GM21528 (cell line): ENCODE measurements at regions not wholly inside any gene's neighbourhood (a gene's known extent, or its start where the extent isn't known, plus 50 kb on each side); places are given as distances from the start of the nearest gene placed in this dataset.
"Not testable (repeated sequence)": the region's sequence is repeated elsewhere in the genome, so short reads cannot be mapped to it uniquely, and the experiment has no call there.

Source experiments
- ATAC-seq: cut with Tn5 transposase; IDR thresholded peaks from one replicate; pipeline ENCODE4 v1.9.1; 2021; ENCODE audit warnings: mild to moderate bottlenecking, moderate library complexity; ENCODE audit not compliant: unreplicated experiment, low FRiP score

DNA sequence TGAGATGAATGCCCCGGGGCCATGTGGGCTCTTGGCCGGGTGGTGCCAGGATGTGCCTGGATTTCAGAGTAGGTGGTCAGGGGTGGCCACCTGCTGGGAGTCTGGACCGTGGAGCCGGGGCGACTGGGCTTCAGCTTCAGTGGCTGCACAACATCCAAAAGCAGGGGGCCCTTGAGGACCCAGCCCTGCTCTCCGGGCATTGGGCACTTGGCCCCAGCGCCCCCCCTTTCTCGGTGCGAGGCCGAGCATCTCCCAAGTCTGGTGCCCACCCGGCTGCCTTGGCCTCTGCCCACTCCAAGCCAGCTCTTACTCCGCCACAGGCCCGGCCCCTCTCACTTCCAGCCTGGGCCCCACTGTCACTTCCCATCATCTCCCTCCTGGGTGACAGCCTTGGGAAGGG, 4429.0 kb upstream of the TPTE start:
- ATAC-seq: not testable (repeated sequence)

DNA sequence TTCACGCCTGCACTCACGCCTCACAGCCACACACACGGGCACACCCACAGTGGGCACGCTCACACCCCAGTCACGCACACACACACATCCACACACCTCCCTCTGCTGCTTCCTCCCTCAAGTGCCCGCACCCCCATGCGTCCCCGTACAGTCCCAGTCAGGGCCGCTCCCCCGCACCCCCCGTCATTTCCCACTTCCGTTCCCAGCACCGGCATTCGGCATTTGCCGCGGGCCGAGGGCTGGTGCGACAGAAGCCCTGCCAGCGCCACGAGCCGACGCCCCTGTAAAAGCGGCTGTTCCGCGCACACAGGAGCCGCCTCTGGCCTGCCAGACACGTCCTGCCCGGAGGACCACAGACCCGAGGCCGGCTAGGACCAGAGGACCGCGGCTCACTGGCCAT, 4428.0 kb upstream of the TPTE start:
- not testable (repeated sequence) for ATAC-seq

DNA sequence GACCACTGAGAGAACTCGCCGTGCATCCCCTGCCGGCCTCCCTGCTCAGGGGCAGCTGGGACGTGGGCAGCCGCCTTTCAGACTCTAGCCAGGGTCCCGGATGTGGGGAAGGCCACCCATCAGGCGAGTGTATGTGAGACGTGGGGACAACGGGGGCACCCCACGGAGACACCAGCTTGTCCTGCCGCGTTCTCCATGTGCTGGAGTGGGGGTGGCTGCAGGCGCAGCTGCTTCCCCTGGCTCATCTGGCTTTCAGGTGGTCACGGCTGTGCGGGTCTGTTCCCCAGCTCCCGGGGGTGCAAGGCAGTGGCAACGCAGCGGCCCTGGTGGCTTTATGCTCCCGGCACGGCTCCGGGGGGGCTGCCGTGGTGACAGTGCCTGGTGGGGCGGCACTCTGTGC, 4427.5 kb upstream of the TPTE start:
- ATAC-seq: not testable (repeated sequence)

- ATAC-seq: not testable (repeated sequence)
These were observed 4426.1 kb upstream of the TPTE start for GRCh38 chr21:6095304-6095703.

DNA sequence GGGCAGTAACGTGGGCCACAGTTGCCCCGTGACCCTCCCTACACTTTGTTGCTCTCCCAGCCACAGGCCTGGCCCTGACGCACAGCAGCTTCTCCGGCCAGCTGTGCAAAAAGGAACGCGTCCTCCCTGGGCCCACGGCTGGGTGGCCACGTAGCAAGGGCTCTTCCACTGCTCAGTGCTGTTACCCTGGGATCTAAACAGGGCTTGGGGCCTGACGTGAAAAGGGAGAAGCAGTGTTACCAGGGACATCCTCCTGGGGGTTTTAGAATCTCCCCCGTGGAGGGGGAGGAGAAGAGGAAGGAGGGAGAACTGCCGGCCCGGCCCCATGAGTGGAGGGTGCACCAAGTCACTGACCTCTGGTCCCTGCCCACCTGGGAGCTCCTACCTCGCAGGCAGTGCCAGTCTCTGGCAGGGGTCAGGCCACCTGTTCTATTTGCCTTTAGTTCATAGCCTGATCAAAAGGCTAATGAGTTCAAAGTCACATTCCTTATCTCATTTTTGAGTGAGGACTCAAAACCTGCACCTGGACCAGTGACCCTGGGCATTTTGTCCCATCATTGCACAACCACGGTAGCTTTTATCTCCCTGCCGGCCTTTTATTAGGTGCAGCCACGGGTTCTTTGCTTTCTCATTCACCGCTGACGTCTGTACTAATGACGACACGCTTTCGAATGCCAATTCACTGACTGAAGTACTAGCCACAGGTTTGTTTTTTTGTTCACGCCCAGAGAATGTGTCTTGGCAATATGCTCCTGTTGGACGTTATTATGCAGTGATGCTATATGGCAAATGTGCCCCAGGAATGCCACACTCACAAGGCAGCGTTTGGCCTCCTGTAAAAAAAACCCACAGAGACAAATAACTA, 4424.6 kb upstream of the TPTE start:
- ATAC-seq: not testable (repeated sequence)

GRCh38 chr21:6097736-6098135, 4423.6 kb upstream of the TPTE start:
- ATAC-seq: not testable (repeated sequence)

GRCh38 chr21:6098191-6098935, 4423.0 kb upstream of the TPTE start:
- ATAC-seq: peak; percentile 57

DNA sequence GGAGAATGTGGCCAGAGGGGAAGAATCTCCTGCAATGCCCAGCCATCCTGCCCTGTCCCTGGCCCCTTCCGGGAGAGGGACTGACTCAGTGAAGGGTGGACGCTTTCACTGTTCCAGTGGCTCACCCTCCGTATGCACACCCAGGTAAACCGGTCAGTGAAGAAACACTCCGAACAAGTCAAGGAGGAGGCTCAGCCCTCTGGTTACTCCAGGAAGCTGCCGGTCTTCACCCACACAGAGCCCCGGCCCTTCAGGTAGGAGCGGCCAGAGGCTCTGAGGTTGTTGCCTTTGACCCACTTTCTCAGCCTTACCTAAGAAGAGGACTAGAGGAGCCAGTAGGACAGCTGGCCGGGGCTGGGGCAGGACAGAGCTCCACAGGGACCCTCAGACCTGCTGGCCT, 4419.8 kb upstream of the TPTE start:
- ATAC-seq: not testable (repeated sequence)

DNA sequence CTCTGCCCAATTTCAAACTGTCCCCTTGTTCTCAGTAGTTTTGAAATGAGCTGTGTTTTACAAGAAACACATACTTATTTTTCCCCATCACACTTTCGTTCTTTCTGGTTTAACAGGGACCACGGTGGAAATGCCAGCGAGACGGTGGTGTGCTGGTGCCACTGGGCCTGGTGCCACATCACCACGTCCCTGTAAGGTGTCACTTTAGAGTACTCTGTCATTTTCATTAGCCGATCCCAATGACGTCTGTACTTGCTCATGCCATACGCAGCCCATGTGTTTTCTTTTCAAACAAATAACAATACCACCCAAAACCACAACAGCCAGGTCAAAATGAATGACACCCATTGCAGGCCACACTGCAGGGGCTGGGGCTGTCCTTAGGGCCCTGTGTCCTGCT, 4416.8 kb upstream of the TPTE start:
- not testable (repeated sequence) for ATAC-seq

- not testable (repeated sequence) for ATAC-seq
These were observed 4414.5 kb upstream of the TPTE start for GRCh38 chr21:6106686-6107567.

DNA sequence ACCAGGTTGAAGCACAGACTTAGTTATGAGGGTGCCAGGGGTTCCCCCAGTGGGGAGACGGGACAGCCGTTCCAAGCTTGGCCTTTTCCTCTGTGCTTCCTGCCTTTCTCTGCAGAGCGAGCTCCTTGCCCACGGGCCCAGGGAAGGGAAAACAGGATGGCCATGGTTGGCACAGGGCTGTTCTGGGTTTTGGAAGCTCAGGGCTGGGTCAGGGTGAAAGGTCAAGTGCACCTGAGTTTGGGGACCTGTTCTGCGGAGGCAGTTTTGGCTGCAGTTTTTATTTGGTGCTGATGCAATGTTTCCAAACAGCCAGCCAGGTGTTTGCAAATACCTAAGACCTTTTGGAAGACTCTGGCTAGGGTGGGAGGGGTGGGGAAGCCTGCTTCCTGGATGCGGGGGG, 4412.5 kb upstream of the TPTE start:
- ATAC-seq: not testable (repeated sequence)

GRCh38 chr21:6109774-6110173, 4411.6 kb upstream of the TPTE start:
- not testable (repeated sequence) for ATAC-seq

GRCh38 chr21:6110716-6111343, 4410.6 kb upstream of the TPTE start:
- peak; percentile 74 for ATAC-seq

DNA sequence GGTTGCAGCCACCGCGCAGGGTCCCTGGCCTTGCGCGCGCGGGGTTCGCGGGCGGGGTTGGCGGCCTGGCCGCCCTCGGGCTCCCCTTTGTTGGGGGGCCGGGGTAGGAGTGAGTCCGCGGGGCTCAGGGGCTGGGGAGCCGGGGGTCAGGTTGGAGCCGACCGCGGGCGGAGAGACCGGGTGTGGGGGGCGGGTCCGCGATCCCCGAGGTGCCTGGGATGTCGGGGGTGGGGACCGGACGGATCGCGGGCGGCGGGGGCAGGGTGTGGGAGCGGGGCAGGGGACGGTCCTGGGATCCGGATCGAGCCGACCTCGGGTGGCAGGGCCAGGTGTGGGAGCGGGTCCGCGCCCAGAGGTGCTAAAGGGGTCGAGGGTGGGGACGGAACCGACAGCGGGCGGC, 4410.0 kb upstream of the TPTE start:
- ATAC-seq: peak; percentile 9

DNA sequence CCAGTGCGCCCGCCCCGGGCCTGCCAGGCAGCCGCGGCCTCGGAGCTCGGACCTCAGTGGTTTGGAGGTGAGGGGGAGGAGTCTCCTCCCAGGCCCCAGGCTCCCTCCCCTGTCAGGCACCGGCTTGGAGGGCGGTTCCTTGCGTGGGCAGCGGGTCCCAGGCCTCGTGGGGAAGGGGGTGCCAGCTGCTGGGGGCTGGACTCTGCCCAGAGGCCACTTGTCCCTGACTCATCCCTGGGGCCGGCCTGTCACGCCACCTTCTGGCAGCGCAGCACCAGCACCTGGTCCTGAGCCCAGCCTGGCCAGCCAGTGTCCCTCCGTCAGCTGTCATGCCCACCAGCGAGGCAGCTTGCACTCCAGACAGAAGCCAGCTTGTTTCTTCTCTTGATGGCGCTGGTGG, 4403.0 kb upstream of the TPTE start:
- not testable (repeated sequence) for ATAC-seq

DNA sequence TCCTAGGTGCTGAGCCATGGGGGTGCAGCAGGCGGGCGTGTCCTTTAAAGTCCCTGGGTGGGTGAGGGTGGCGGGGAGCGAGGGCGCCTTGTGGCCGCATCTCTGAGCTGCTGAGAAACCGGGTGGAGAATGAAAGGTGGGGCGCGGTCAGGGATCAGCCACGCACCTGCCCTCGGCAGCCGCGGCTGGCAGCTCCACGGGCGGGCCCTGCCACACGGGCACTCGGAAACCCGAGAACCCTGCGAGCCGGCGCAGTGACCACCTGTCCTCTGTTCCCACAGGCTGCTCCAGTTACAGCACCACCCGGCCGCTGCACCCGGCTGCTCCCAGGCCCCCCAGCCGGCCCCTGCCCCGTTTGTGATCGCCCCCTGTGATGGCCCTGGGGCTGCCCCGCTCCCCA, 4400.5 kb upstream of the TPTE start:
- not testable (repeated sequence) for ATAC-seq

GRCh38 chr21:6122629-6123028, 4398.8 kb upstream of the TPTE start:
- not testable (repeated sequence) for ATAC-seq

DNA sequence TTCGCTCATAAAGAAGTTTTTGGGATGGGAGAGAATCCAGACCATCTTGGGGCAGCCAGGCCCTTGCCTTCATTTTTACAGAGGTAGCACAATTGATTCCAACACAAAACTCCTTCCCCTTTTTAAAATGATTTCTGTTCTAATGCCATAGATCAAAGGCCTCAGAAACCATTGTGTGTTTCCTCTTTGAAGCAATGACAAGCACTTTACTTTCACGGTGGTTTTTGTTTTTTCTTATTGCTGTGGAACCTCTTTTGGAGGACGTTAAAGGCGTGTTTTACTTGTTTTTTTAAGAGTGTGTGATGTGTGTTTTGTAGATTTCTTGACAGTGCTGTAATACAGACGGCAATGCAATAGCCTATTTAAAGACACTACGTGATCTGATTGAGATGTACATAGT, 4398.2 kb upstream of the TPTE start:
- ATAC-seq: not testable (repeated sequence)

GRCh38 chr21:6125549-6126240, 4395.7 kb upstream of the TPTE start:
- ATAC-seq: not testable (repeated sequence)
